ENCODE measurements at regions not wholly inside any gene's neighbourhood (a gene's known extent, or its start where the extent isn't known, plus 50 kb on each side); places are given as distances from the start of the nearest gene placed in this dataset.

DNA sequence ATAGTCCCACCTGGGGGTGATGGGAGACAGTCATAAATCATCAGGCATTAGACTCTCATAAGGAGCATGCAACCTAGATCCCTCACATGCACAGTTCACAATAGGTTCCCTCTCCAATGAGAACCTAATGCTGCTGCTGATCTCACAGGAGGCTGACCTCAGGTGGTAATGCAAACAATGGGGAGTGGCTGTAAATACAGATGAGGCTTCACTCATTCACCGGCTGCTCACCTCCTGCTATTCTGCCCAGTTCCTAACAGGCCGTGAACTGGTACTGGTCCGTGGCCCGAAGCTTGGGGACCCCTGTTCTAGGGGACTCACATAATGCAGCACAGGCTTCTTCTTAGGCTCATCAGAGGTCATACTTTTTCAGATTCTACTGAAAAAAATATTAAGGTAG lies 625.9 kb upstream of the AGA start:
- H3K36me3 ChIP-seq (ENCODE audit: insufficient read depth), result no peaks in the 10 kb centered on the region
- H3K4me1 ChIP-seq (ENCODE audit: low read depth, poor library complexity, severe bottlenecking), result peaks cover 8% of the 10 kb centered on the region
- H2AFZ ChIP-seq (ENCODE audit: low read depth), result no peak overlapping the region
- no peaks in the 10 kb centered on the region for H4K20me1 ChIP-seq (ENCODE audit: insufficient read depth)
- no peak overlapping the region for H3K4me2 ChIP-seq
- TF ChIP-seq, protein P1, sequence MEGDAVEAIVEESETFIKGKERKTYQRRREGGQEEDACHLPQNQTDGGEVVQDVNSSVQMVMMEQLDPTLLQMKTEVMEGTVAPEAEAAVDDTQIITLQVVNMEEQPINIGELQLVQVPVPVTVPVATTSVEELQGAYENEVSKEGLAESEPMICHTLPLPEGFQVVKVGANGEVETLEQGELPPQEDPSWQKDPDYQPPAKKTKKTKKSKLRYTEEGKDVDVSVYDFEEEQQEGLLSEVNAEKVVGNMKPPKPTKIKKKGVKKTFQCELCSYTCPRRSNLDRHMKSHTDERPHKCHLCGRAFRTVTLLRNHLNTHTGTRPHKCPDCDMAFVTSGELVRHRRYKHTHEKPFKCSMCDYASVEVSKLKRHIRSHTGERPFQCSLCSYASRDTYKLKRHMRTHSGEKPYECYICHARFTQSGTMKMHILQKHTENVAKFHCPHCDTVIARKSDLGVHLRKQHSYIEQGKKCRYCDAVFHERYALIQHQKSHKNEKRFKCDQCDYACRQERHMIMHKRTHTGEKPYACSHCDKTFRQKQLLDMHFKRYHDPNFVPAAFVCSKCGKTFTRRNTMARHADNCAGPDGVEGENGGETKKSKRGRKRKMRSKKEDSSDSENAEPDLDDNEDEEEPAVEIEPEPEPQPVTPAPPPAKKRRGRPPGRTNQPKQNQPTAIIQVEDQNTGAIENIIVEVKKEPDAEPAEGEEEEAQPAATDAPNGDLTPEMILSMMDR (conservative IDR thresholded peaks at IDR 0.05; ENCODE audit: low read depth, low read length), result no peak
- no peak overlapping the region for H3K9ac ChIP-seq
- H3K4me3 ChIP-seq (IDR thresholded peaks at IDR 0.05; ENCODE audit: insufficient read depth, low read depth, low read length), result no peak overlapping the region
- no peak overlapping the region for H3K27ac ChIP-seq
- H3K27me3 ChIP-seq (ENCODE audit: insufficient read depth, low read depth), result no peaks in the 10 kb centered on the region
- H3K79me2 ChIP-seq (ENCODE audit: insufficient read depth, low read depth), result no peaks in the 10 kb centered on the region

DNA sequence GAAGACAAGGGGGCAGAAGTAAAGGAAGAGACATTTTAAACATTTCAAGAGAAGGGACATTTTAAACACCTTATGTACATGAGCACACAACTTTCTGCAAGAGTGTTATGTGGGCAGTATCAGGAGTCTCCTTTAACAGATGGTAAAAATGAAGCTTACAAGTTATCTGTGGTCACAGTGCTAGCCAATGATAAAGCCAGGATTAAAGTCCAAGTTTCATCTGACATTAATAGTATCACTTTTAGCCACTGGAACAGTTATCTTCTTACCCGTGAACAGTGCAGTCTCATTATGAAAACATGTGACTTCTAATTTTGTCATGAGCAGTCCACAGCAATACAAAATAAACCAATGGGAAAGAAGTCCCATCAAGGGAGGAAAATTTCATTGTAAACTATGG lies 627.9 kb upstream of the AGA start:
- H4K20me1 ChIP-seq (ENCODE audit: insufficient read depth), result no peaks in the 10 kb centered on the region
- H3K4me2 ChIP-seq, result no peak overlapping the region; the same call in 1 of the 2 replicates
- no peaks in the 10 kb centered on the region for H3K36me3 ChIP-seq (ENCODE audit: insufficient read depth)
- H3K9ac ChIP-seq, result no peak overlapping the region
- no peak overlapping the region for H2AFZ ChIP-seq (ENCODE audit: low read depth)
- no peaks in the 10 kb centered on the region for H3K79me2 ChIP-seq (ENCODE audit: insufficient read depth, low read depth)
- H3K27me3 ChIP-seq (ENCODE audit: insufficient read depth, low read depth), result no peaks in the 10 kb centered on the region
- peaks cover 8% of the 10 kb centered on the region for H3K4me1 ChIP-seq (ENCODE audit: low read depth, poor library complexity, severe bottlenecking)
- H3K27ac ChIP-seq, result no peak overlapping the region
- H3K4me3 ChIP-seq (IDR thresholded peaks at IDR 0.05; ENCODE audit: insufficient read depth, low read depth, low read length), result no peak overlapping the region
- TF ChIP-seq, protein P1 (conservative IDR thresholded peaks at IDR 0.05; ENCODE audit: low read depth, low read length), result no peak

DNA sequence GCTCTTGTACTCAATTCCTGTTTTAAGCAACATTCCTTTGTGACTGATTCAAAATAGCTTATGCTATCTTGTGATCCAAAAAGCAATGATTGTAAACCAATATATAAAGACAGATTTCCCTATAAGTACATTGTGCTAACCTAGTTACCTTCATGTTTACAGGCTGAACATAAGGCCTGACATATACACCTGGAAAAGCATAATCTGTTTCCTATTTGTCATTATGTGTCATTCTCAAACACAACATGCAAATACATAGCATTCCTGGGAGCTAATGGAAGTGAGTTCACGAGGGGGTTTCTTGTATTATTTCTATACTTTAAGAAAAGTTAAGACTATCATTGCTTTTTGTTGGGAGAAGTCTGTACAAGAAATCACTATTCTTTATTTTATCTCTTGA lies 638.1 kb upstream of the AGA start:
- no peaks in the 10 kb centered on the region for H4K20me1 ChIP-seq (ENCODE audit: insufficient read depth)
- TF ChIP-seq, protein P1 (conservative IDR thresholded peaks at IDR 0.05; ENCODE audit: low read depth, low read length), result no peak
- no peaks in the 10 kb centered on the region for H3K4me1 ChIP-seq (ENCODE audit: low read depth, poor library complexity, severe bottlenecking)
- no peak overlapping the region for H3K9ac ChIP-seq
- no peaks in the 10 kb centered on the region for H3K79me2 ChIP-seq (ENCODE audit: insufficient read depth, low read depth)
- H3K4me2 ChIP-seq, result no peak overlapping the region
- H2AFZ ChIP-seq (ENCODE audit: low read depth), result no peak overlapping the region
- H3K4me3 ChIP-seq (IDR thresholded peaks at IDR 0.05; ENCODE audit: insufficient read depth, low read depth, low read length), result no peak overlapping the region
- no peaks in the 10 kb centered on the region for H3K36me3 ChIP-seq (ENCODE audit: insufficient read depth)
- H3K27me3 ChIP-seq (ENCODE audit: insufficient read depth, low read depth), result no peaks in the 10 kb centered on the region
- H3K27ac ChIP-seq, result no peak overlapping the region

DNA sequence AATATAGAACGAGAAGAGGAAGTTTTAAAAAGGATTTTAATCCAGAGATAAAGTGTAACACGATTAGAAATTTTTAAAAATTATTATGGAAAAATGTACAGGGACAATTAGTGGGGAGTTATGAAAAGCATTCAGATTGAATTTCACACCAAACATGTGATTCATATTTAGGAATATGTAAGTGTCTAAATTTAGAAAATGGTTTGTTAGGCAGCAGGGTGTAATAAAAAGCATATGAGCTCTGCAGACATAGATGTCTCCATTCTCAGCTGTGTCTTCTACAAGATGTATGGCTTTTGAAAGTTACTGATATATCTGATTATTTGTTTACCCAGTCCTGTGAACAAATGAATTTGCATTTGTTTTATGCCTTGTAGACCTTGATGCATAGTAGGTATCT lies 638.9 kb upstream of the AGA start:
- no peak overlapping the region for H3K4me3 ChIP-seq (IDR thresholded peaks at IDR 0.05; ENCODE audit: insufficient read depth, low read depth, low read length)
- no peaks in the 10 kb centered on the region for H3K27me3 ChIP-seq (ENCODE audit: insufficient read depth, low read depth)
- H3K4me1 ChIP-seq (ENCODE audit: low read depth, poor library complexity, severe bottlenecking), result no peaks in the 10 kb centered on the region
- TF ChIP-seq, protein P1 (conservative IDR thresholded peaks at IDR 0.05; ENCODE audit: low read depth, low read length), result no peak
- H3K4me2 ChIP-seq, result no peak overlapping the region
- H4K20me1 ChIP-seq (ENCODE audit: insufficient read depth), result no peaks in the 10 kb centered on the region
- H3K27ac ChIP-seq, result no peak overlapping the region
- H2AFZ ChIP-seq (ENCODE audit: low read depth), result no peak overlapping the region
- no peak overlapping the region for H3K9ac ChIP-seq
- no peaks in the 10 kb centered on the region for H3K36me3 ChIP-seq (ENCODE audit: insufficient read depth)
- H3K79me2 ChIP-seq (ENCODE audit: insufficient read depth, low read depth), result no peaks in the 10 kb centered on the region

All from KMS-11 (cell line).